Testis (tissue), 2 donors: ENCODE measurements at regions not wholly inside any gene's neighbourhood (a gene's known extent, or its start where the extent isn't known, plus 50 kb on each side); places are given as distances from the start of the nearest gene placed in this dataset.

Experiments used
- DNase-seq: peaks from one replicate; pipeline ENCODE4 v3.0.0-alpha.2; 2019
- H3K27ac ChIP-seq, 2 donors: fragments of 200-600 bp; sonication (generic); one replicate each; pipeline ENCODE4 v1.5.1; 2019
- H3K27me3 ChIP-seq: fragments of 200-600 bp; sonication (generic); one replicate; pipeline ENCODE4 v1.5.1; 2019
- H3K36me3 ChIP-seq: fragments of 200-600 bp; sonication (generic); one replicate; pipeline ENCODE4 v1.5.1; 2017; ENCODE audit warnings: low read depth; ENCODE audit errors: missing control alignments
- H3K4me1 ChIP-seq: fragments of 200-600 bp; sonication (generic); one replicate; pipeline ENCODE4 v1.5.1; 2019
- H3K4me3 ChIP-seq, 2 donors: fragments of 200-600 bp; sonication (generic); one replicate each; pipeline ENCODE4 v1.5.1; 2017 to 2019
- H3K9me3 ChIP-seq: fragments of 200-600 bp; sonication (generic); one replicate; pipeline ENCODE4 v1.5.1; 2017
- POLR2A ChIP-seq: fragments of 450-650 bp; IDR thresholded peaks from one replicate; pipeline ENCODE4 v1.6.1; 2017; ENCODE audit warnings: antibody characterized with exemption, mild to moderate bottlenecking, moderate library complexity
- WGBS, 2 donors: methylation state at CpG; one replicate each; pipeline ENCODE4 v1.1.5; 2018; 5-methylcytosine and 5-hydroxymethylcytosine counted together
- intact Hi-C: fragments of 100-400 bp; cut with DNase I; formaldehyde crosslinking; loops from one replicate; pipeline ENCODE4 v1.15.1; 2023; ENCODE audit warnings: low total_unique reads
- TF ChIP-seq, protein P1 (sequence below), 3 experiments: fragments of 450-650 bp in 2 of 3; fragments of 200-600 bp in 1 of 3; sonication (generic) in 1 of 3; IDR thresholded peaks; one replicate each; pipeline ENCODE4 v1.5.1; 2016 to 2019; ENCODE audit warnings: antibody characterized with exemption in 3 of 3, mild to moderate bottlenecking in 2 of 3, moderate library complexity in 1 of 3

GRCh38 chr4:159410076-159410777 lies 307.3 kb downstream of the RAPGEF2 start:
- WGBS, 2 donors = 52 to 64% methylated on average over 4 of the region's 4 CpGs
- H3K4me1 ChIP-seq = peaks cover 2% of the 10 kb centered on the region
- H3K4me3 ChIP-seq = no peak overlapping the region
- DNase-seq = no peak
- H3K36me3 ChIP-seq = no peaks in the 10 kb centered on the region
- no peak for TF ChIP-seq POLR2A
- TF ChIP-seq, protein P1, sequence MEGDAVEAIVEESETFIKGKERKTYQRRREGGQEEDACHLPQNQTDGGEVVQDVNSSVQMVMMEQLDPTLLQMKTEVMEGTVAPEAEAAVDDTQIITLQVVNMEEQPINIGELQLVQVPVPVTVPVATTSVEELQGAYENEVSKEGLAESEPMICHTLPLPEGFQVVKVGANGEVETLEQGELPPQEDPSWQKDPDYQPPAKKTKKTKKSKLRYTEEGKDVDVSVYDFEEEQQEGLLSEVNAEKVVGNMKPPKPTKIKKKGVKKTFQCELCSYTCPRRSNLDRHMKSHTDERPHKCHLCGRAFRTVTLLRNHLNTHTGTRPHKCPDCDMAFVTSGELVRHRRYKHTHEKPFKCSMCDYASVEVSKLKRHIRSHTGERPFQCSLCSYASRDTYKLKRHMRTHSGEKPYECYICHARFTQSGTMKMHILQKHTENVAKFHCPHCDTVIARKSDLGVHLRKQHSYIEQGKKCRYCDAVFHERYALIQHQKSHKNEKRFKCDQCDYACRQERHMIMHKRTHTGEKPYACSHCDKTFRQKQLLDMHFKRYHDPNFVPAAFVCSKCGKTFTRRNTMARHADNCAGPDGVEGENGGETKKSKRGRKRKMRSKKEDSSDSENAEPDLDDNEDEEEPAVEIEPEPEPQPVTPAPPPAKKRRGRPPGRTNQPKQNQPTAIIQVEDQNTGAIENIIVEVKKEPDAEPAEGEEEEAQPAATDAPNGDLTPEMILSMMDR (IDR thresholded peaks at IDR 0.05) = no peak
- no peaks in the 10 kb centered on the region for H3K27me3 ChIP-seq
- H3K27ac ChIP-seq = no peak overlapping the region
- intact Hi-C loops = no loop called here
- H3K9me3 ChIP-seq = no peaks in the 10 kb centered on the region

GRCh38 chr4:159410891-159411290 lies 308.0 kb downstream of the RAPGEF2 start:
- no peak overlapping the region for H3K27ac ChIP-seq
- peaks cover 2% of the 10 kb centered on the region for H3K4me1 ChIP-seq
- no peaks in the 10 kb centered on the region for H3K36me3 ChIP-seq
- TF ChIP-seq POLR2A = no peak
- TF ChIP-seq, protein P1 (IDR thresholded peaks at IDR 0.05) = no peak
- H3K9me3 ChIP-seq = no peaks in the 10 kb centered on the region
- intact Hi-C loops = no loop called here
- no peak for DNase-seq
- H3K27me3 ChIP-seq = no peaks in the 10 kb centered on the region
- H3K4me3 ChIP-seq = no peak overlapping the region
- 68 to 85% methylated on average over 5 of the region's 5 CpGs for WGBS, 2 donors

- no peak overlapping the region for H3K4me3 ChIP-seq
- 78 to 84% methylated on average over 6 of the region's 6 CpGs for WGBS, 2 donors
- intact Hi-C loops = no loop called here
- H3K4me1 ChIP-seq = peaks cover 2% of the 10 kb centered on the region
- no peak overlapping the region for H3K27ac ChIP-seq
- H3K36me3 ChIP-seq = no peaks in the 10 kb centered on the region
- DNase-seq = no peak
- H3K9me3 ChIP-seq = no peaks in the 10 kb centered on the region
- H3K27me3 ChIP-seq = no peaks in the 10 kb centered on the region
- TF ChIP-seq POLR2A = no peak
- TF ChIP-seq, protein P1 (IDR thresholded peaks at IDR 0.05) = no peak
Observed at GRCh38 chr4:159413306-159413943, 310.5 kb downstream of the RAPGEF2 start.

- intact Hi-C loops = no loop called here
Observed at GRCh38 chr4:159414305-159414704, 311.4 kb downstream of the RAPGEF2 start.

More at GRCh38 chr4:159414305-159414704, 311.4 kb downstream of the RAPGEF2 start:
- TF ChIP-seq POLR2A = no peak
- TF ChIP-seq, protein P1 (IDR thresholded peaks at IDR 0.05) = no peak
- Histone ChIP-seq H3K27ac (no peak overlapping the region), H3K4me3 (no peak overlapping the region), H3K9me3 (no peaks in the 10 kb centered on the region), H3K36me3 (no peaks in the 10 kb centered on the region), H3K4me1 (peaks cover 2% of the 10 kb centered on the region), H3K27me3 (no peaks in the 10 kb centered on the region)
- 96 to 98% methylated on average over 4 of the region's 4 CpGs for WGBS, 2 donors
- DNase-seq = no peak
